H1 (cell line): ENCODE measurements at regions not wholly inside any gene's neighbourhood (a gene's known extent, or its start where the extent isn't known, plus 50 kb on each side); places are given as distances from the start of the nearest gene placed in this dataset.

ENCODE experiments used
- CTCF ChIA-PET: fragments of 300-600 bp; sonication (Branson Sonifier 250); formaldehyde crosslinking; loops from one replicate; lab custom pipeline; 2021; ENCODE audit not compliant: partially characterized antibody; lab: Charles Lee
- POLR2A ChIA-PET: fragments of 300-600 bp; sonication (Branson Sonifier 250); formaldehyde crosslinking; loops from one replicate; lab custom pipeline; 2021; ENCODE audit warnings: inconsistent platforms; ENCODE audit not compliant: partially characterized antibody; lab: Charles Lee
- DNase-seq, 2 experiments: peaks; one replicate each; pipeline versions ENCODE4 v3.0.0 to v3.0.0-alpha.2; 2010 to 2022; ENCODE audit warnings: low spot score in 2 of 2, low read depth in 1 of 2, mixed read lengths in 1 of 2
- FAIRE-seq: peaks from 2 replicates; lab custom pipeline; 2011; peaks lifted over from hg19 to GRCh38; lab: Jason Lieb, UNC
- H2AFZ ChIP-seq: 2 replicates; pipeline ENCODE4 v1.8.1; 2012; ENCODE audit warnings: low read length, inconsistent platforms
- H2AK5ac ChIP-seq: 2 replicates; pipeline ENCODE4 v1.6.1; 2013; ENCODE audit warnings: low read depth, low read length
- H2BK120ac ChIP-seq: replicated peaks from 2 replicates; pipeline ENCODE3; 2013; ENCODE audit warnings: low read depth, low read length, inconsistent platforms
- H2BK12ac ChIP-seq: 2 replicates; pipeline ENCODE4 v1.6.1; 2013; ENCODE audit warnings: low read depth, low read length
- H2BK15ac ChIP-seq: 2 replicates; pipeline ENCODE4 v1.6.1; 2013; ENCODE audit warnings: low read length
- H2BK20ac ChIP-seq: 2 replicates; pipeline ENCODE4 v1.6.1; 2013; ENCODE audit warnings: low read length
- H2BK5ac ChIP-seq: 2 replicates; pipeline ENCODE4 v1.6.1; 2013; ENCODE audit warnings: low read depth, low read length
- H3K14ac ChIP-seq: 2 replicates; pipeline ENCODE4 v1.6.1; 2013; ENCODE audit warnings: inconsistent platforms; ENCODE audit not compliant: insufficient read length
- H3K18ac ChIP-seq: 2 replicates; pipeline ENCODE4 v1.6.1; 2013; ENCODE audit warnings: low read length; ENCODE audit errors: extremely low read depth
- H3K23ac ChIP-seq: 2 replicates; pipeline ENCODE4 v1.6.1; 2013; ENCODE audit warnings: inconsistent platforms; ENCODE audit not compliant: insufficient read length
- H3K23me2 ChIP-seq: 2 replicates; pipeline ENCODE4 v1.6.1; 2013; ENCODE audit warnings: low read depth, low read length
- H3K27ac ChIP-seq: 2 replicates; pipeline ENCODE4 v1.6.1; 2011; ENCODE audit warnings: low read depth, low read length, inconsistent platforms
- H3K27me3 ChIP-seq, 4 experiments: replicated peaks in 1 of 4; 1 replicate in 1 of 4; 2 replicates in 3 of 4; pipeline versions ENCODE4 v1.6.1 to v1.8.1; 2011 to 2013; ENCODE audit warnings: low read length in 3 of 4, mild to moderate bottlenecking in 3 of 4, inconsistent platforms in 2 of 4, mixed read lengths in 2 of 4, moderate library complexity in 1 of 4; ENCODE audit not compliant: control insufficient read depth in 3 of 4, insufficient read depth in 3 of 4; ENCODE audit errors: extremely low read depth in 1 of 4
- H3K36me3 ChIP-seq, 4 experiments: 2 replicates each; pipeline versions ENCODE4 v1.6.1 to v1.8.1; 2011 to 2013; ENCODE audit warnings: mild to moderate bottlenecking in 4 of 4, low read length in 3 of 4, moderate library complexity in 2 of 4, control low read depth in 1 of 4, inconsistent platforms in 1 of 4; ENCODE audit not compliant: insufficient read depth in 4 of 4, control insufficient read depth in 2 of 4
- H3K4ac ChIP-seq: replicated peaks from 2 replicates; pipeline ENCODE3; 2013; ENCODE audit warnings: low read length, low read depth, mixed read lengths, inconsistent platforms; ENCODE audit not compliant: insufficient read length
- H3K4me1 ChIP-seq, 4 experiments: replicated peaks in 1 of 4; 1 replicate in 1 of 4; 2 replicates in 3 of 4; pipeline versions ENCODE4 v1.6.1 to v1.8.1; 2011 to 2013; ENCODE audit warnings: low read length in 3 of 4, inconsistent platforms in 2 of 4, mixed read lengths in 1 of 4; ENCODE audit not compliant: insufficient read depth in 4 of 4, control insufficient read depth in 3 of 4
- H3K4me2 ChIP-seq, 2 experiments: 2 replicates each; pipeline versions ENCODE4 v1.6.1 to v1.8.1; 2011 to 2013; ENCODE audit warnings: low read depth in 2 of 2, low read length in 2 of 2, control low read depth in 1 of 2, inconsistent platforms in 1 of 2, mild to moderate bottlenecking in 1 of 2; ENCODE audit not compliant: insufficient read depth in 1 of 2
- H3K4me3 ChIP-seq, 4 experiments: fragments of 200-600, 300-600 bp in 1 of 4; sonication (generic), shearing (Covaris generic), sonication (Bioruptor Twin) in 1 of 4; 2 replicates each; pipeline versions ENCODE4 v1.5.1 to v1.8.1; 2011 to 2016; ENCODE audit warnings: low read length in 4 of 4, low read depth in 3 of 4, control low read depth in 2 of 4, inconsistent platforms in 2 of 4, mild to moderate bottlenecking in 2 of 4, mixed read lengths in 1 of 4, moderate library complexity in 1 of 4; ENCODE audit not compliant: insufficient read depth in 2 of 4; ENCODE audit errors: extremely low read depth in 1 of 4
- H3K56ac ChIP-seq: replicated peaks from 2 replicates; pipeline ENCODE3; 2013; ENCODE audit warnings: low read depth, mild to moderate bottlenecking, mixed read lengths, low read length, inconsistent platforms; ENCODE audit not compliant: insufficient read length
- H3K79me1 ChIP-seq: 2 replicates; pipeline ENCODE4 v1.6.1; 2013; ENCODE audit warnings: low read depth, low read length, control low read depth
- H3K79me2 ChIP-seq, 2 experiments: 2 replicates each; pipeline versions ENCODE4 v1.6.1 to v1.8.1; 2012 to 2013; ENCODE audit warnings: low read length in 2 of 2, mild to moderate bottlenecking in 2 of 2, inconsistent platforms in 1 of 2; ENCODE audit not compliant: insufficient read depth in 2 of 2, control insufficient read depth in 1 of 2
- H3K9ac ChIP-seq, 4 experiments: replicated peaks in 1 of 4; 1 replicate in 1 of 4; 2 replicates in 3 of 4; pipeline versions ENCODE4 v1.6.1 to v1.8.1; 2011 to 2013; ENCODE audit warnings: low read depth in 3 of 4, low read length in 3 of 4, control low read depth in 2 of 4, mild to moderate bottlenecking in 2 of 4, moderate library complexity in 2 of 4, inconsistent platforms in 1 of 4; ENCODE audit errors: extremely low read depth in 1 of 4
- H3K9me3 ChIP-seq, 2 experiments: 2 replicates each; pipeline versions ENCODE4 v1.6.1 to v1.8.1; 2012 to 2013; ENCODE audit warnings: mild to moderate bottlenecking in 2 of 2, moderate library complexity in 2 of 2, control low read depth in 1 of 2, inconsistent platforms in 1 of 2, low read depth in 1 of 2, low read length in 1 of 2, mixed read lengths in 1 of 2; ENCODE audit not compliant: insufficient read depth in 2 of 2
- H4K20me1 ChIP-seq, 2 experiments: replicated peaks in 1 of 2; 2 replicates each; pipeline versions ENCODE3 to v1.8.1; 2011 to 2013; ENCODE audit warnings: inconsistent platforms in 2 of 2, low read length in 2 of 2, mild to moderate bottlenecking in 1 of 2; ENCODE audit not compliant: insufficient read depth in 2 of 2, control insufficient read depth in 1 of 2
- H4K5ac ChIP-seq: 2 replicates; pipeline ENCODE4 v1.6.1; 2013; ENCODE audit warnings: low read length, low read depth, mixed read lengths, inconsistent platforms; ENCODE audit not compliant: insufficient read length
- H4K8ac ChIP-seq: 2 replicates; pipeline ENCODE4 v1.8.0; 2013; ENCODE audit warnings: mild to moderate bottlenecking, moderate library complexity, low read length, inconsistent platforms; ENCODE audit not compliant: insufficient read depth; ENCODE audit errors: extremely low read depth
- H4K91ac ChIP-seq: replicated peaks from 2 replicates; pipeline ENCODE3; 2013; ENCODE audit warnings: low read length, mixed read lengths, inconsistent platforms; ENCODE audit not compliant: insufficient read length
- ATF3 ChIP-seq: IDR thresholded peaks from 2 replicates; pipeline ENCODE4 v1.6.1; 2011; ENCODE audit warnings: low read depth, mild to moderate bottlenecking, low read length; ENCODE audit not compliant: insufficient read depth
- BACH1 ChIP-seq: IDR thresholded peaks from 2 replicates; pipeline ENCODE4 v1.6.1; 2012; ENCODE audit warnings: low read length, improper control_type of control experiment
- BRCA1 ChIP-seq: IDR thresholded peaks from 2 replicates; pipeline ENCODE4 v1.6.1; 2012; ENCODE audit warnings: low read depth, low read length, improper control_type of control experiment
- CHD2 ChIP-seq: IDR thresholded peaks from 2 replicates; pipeline ENCODE4 v1.6.1; 2012; ENCODE audit warnings: low read length, improper control_type of control experiment
- GABPA ChIP-seq: IDR thresholded peaks from 2 replicates; pipeline ENCODE4 v1.6.1; 2011; ENCODE audit warnings: mild to moderate bottlenecking, low read length, moderate library complexity, borderline replicate concordance; ENCODE audit not compliant: insufficient read depth
- HDAC6 ChIP-seq: IDR thresholded peaks from one replicate; pipeline ENCODE4 v1.7.1; 2012; ENCODE audit warnings: low read depth, mild to moderate bottlenecking, inconsistent platforms, low read length, moderate library complexity
- KDM4A ChIP-seq: IDR thresholded peaks from one replicate; pipeline ENCODE4 v1.7.1; 2012; ENCODE audit warnings: low read depth, mild to moderate bottlenecking, moderate library complexity, low read length, inconsistent platforms; ENCODE audit not compliant: severe bottlenecking
- RBBP5 ChIP-seq: IDR thresholded peaks from 2 replicates; pipeline ENCODE4 v1.7.1; 2012; ENCODE audit warnings: low read depth, mild to moderate bottlenecking, inconsistent platforms, low read length, moderate library complexity, borderline replicate concordance
- SAP30 ChIP-seq: fragments of 300-600 bp; sonication (generic); IDR thresholded peaks from 2 replicates; pipeline ENCODE4 v1.7.1; 2012; ENCODE audit warnings: low read length, moderate library complexity, mild to moderate bottlenecking, inconsistent platforms; ENCODE audit not compliant: insufficient read depth, insufficient replicate concordance
- SIRT6 ChIP-seq: IDR thresholded peaks from one replicate; pipeline ENCODE4 v1.7.1; 2012; ENCODE audit warnings: low read length, inconsistent platforms
- SIX5 ChIP-seq: IDR thresholded peaks from 2 replicates; pipeline ENCODE4 v1.6.1; 2011; ENCODE audit warnings: mild to moderate bottlenecking, low read depth, low read length
- SP4 ChIP-seq: IDR thresholded peaks from 2 replicates; pipeline ENCODE4 v1.6.1; 2012; ENCODE audit warnings: low read length, inconsistent platforms
- TAF7 ChIP-seq: optimal IDR thresholded peaks from 2 replicates; pipeline ENCODE3; 2011; ENCODE audit warnings: low read depth, mild to moderate bottlenecking, inconsistent platforms, low read length, moderate library complexity, borderline replicate concordance
- ZNF274 ChIP-seq: IDR thresholded peaks from 2 replicates; pipeline ENCODE4 v1.7.0; 2012; ENCODE audit warnings: low read length, borderline replicate concordance; ENCODE audit errors: extremely low read depth
- WGBS, 2 experiments: shearing (Covaris generic) in 1 of 2; methylation state at CpG; one replicate each; pipeline versions ENCODE4 v1.1.6 to v1.1.7; 2013 to 2015; ENCODE audit warnings: low lambda C conversion rate in 2 of 2, mixed read lengths in 2 of 2, inconsistent platforms in 1 of 2, low coverage in 1 of 2, missing lambda C conversion rate in 1 of 2; ENCODE audit not compliant: insufficient replicate concordance in 2 of 2, insufficient coverage in 1 of 2, insufficient read length in 1 of 2; ENCODE audit errors: extremely low coverage in 1 of 2, missing lambda C conversion rate in 1 of 2; 5-methylcytosine and 5-hydroxymethylcytosine counted together

GRCh38 chr4:108532738-108533137 lies 87.6 kb upstream of the RPL34 start:
- Histone ChIP-seq H4K91ac (no peak overlapping the region), H3K23me2 (no peaks in the 10 kb centered on the region; the same call in 1 of the 2 replicates), H2BK15ac (no peak overlapping the region), H2AK5ac (no peak overlapping the region), H2BK5ac (no peak overlapping the region), H3K18ac (no peak overlapping the region), H3K4me2 (no peak overlapping the region), H3K27ac (no peak overlapping the region), H4K20me1 (no peaks in the 10 kb centered on the region), H3K4ac (no peak overlapping the region), H4K5ac (no peak overlapping the region), H2BK120ac (no peak overlapping the region), H3K56ac (no peak overlapping the region), H2BK20ac (no peak overlapping the region), H3K14ac (no peak overlapping the region), H3K9me3 (no peaks in the 10 kb centered on the region), H3K27me3 (peaks cover 0 to 1% (median 0%) of the 10 kb centered on the region in 4 experiments; a peak in 1 of 7 replicates), H4K8ac (no peak overlapping the region), H2AFZ (no peak overlapping the region), H3K23ac (no peak overlapping the region), H3K4me1 (no peaks in the 10 kb centered on the region), H3K4me3 (no peak overlapping the region), H3K79me2 (no peaks in the 10 kb centered on the region), H3K79me1 (no peaks in the 10 kb centered on the region), H3K36me3 (no peaks in the 10 kb centered on the region), H3K9ac (no peak overlapping the region), H2BK12ac (no peak overlapping the region)
- CTCF ChIA-PET: interaction anchor here (0.6 to 1.9 kb wide), 5 partner anchors 39 to 1664 kb away, joined by 3 to 4 read pairs (median 3); no protein-coding TSS in a partner anchor
- POLR2A ChIA-PET: no interaction called here
- WGBS, 2 experiments: 83% methylated on average over 2 of the region's 2 CpGs; no CpG with 5 or more reads in 1 of the 2 experiments
- FAIRE-seq (no peak), DNase-seq (no peak)
- TF ChIP-seq SIX5 (no peak), TAF7 (no peak), ATF3 (no peak), KDM4A (no peak), BACH1 (no peak), CHD2 (no peak), GABPA (no peak), SAP30 (no peak), RBBP5 (no peak), SIRT6 (no peak), ZNF274 (no peak), HDAC6 (no peak), BRCA1 (no peak), SP4 (no peak)
